Karpas-422 (cell line): ENCODE measurements at regions not wholly inside any gene's neighbourhood (a gene's known extent, or its start where the extent isn't known, plus 50 kb on each side); places are given as distances from the start of the nearest gene placed in this dataset.

ENCODE experiments used
- DNase-seq: peaks from one replicate; pipeline ENCODE4 v3.0.0-alpha.2; 2015
- H2AFZ ChIP-seq: fragments of 200-600 bp; sonication (generic); 2 replicates; pipeline ENCODE4 v1.6.1; 2014; ENCODE audit warnings: antibody characterized with exemption, low read length, mixed read lengths
- H3K27ac ChIP-seq: fragments of 200-600 bp; sonication (generic); 2 replicates; pipeline ENCODE4 v1.5.1; 2014; ENCODE audit warnings: mild to moderate bottlenecking, low read length, moderate library complexity
- H3K27me3 ChIP-seq: fragments of 200-600 bp; sonication (generic); 2 replicates; pipeline ENCODE4 v1.6.1; 2014; ENCODE audit warnings: low read length, mixed read lengths
- H3K36me3 ChIP-seq: fragments of 200-600 bp; sonication (generic); 2 replicates; pipeline ENCODE4 v1.6.1; 2014; ENCODE audit warnings: low read length, mixed read lengths; ENCODE audit not compliant: insufficient read depth
- H3K4me1 ChIP-seq: fragments of 200-600 bp; sonication (generic); 2 replicates; pipeline ENCODE4 v1.6.1; 2014; ENCODE audit warnings: mild to moderate bottlenecking, low read length, mixed read lengths
- H3K4me2 ChIP-seq: fragments of 200-600 bp; sonication (generic); 2 replicates; pipeline ENCODE4 v1.6.1; 2014; ENCODE audit warnings: low read length, low read depth, mild to moderate bottlenecking; ENCODE audit not compliant: poor library complexity, severe bottlenecking
- H3K4me3 ChIP-seq: fragments of 200-600 bp; sonication (generic); 2 replicates; pipeline ENCODE4 v1.5.1; 2014; ENCODE audit warnings: mild to moderate bottlenecking, antibody characterized with exemption, low read length, mixed read lengths
- H3K79me2 ChIP-seq: fragments of 200-600 bp; sonication (generic); 2 replicates; pipeline ENCODE4 v1.6.1; 2014; ENCODE audit warnings: mild to moderate bottlenecking, low read length, mixed read lengths
- H3K9ac ChIP-seq: fragments of 200-600 bp; sonication (generic); 2 replicates; pipeline ENCODE4 v1.6.0; 2014; ENCODE audit warnings: low read length
- H3K9me2 ChIP-seq: fragments of 200-600 bp; sonication (generic), shearing (Covaris generic); replicated peaks from 2 replicates; pipeline ENCODE4 v1.6.0; 2014; ENCODE audit warnings: mild to moderate bottlenecking, low read length, moderate library complexity; ENCODE audit not compliant: insufficient read depth
- H3K9me3 ChIP-seq: fragments of 300-700, 200-600 bp; sonication (generic); 2 replicates; pipeline ENCODE4 v1.6.1; 2014; ENCODE audit warnings: low read length, mixed read lengths
- H4K20me1 ChIP-seq: fragments of 200-600 bp; sonication (generic); 2 replicates; pipeline ENCODE4 v1.6.1; 2014; ENCODE audit warnings: mild to moderate bottlenecking, antibody characterized with exemption, low read length, low read depth; ENCODE audit not compliant: insufficient read depth

GRCh38 chr1:93770640-93771039 is 89.0 kb upstream of the BCAR3 start:
- no peaks in the 10 kb centered on the region; the same call in 1 of the 2 replicates for H4K20me1 ChIP-seq
- no peak overlapping the region for H3K9ac ChIP-seq
- no peaks in the 10 kb centered on the region for H3K9me3 ChIP-seq
- no peak overlapping the region for H3K4me3 ChIP-seq
- no peak overlapping the region for H3K4me2 ChIP-seq
- peak; percentile 63 for DNase-seq
- H3K9me2 ChIP-seq = no peaks in the 10 kb centered on the region
- H3K27me3 ChIP-seq = no peaks in the 10 kb centered on the region
- no peaks in the 10 kb centered on the region for H3K36me3 ChIP-seq
- H3K27ac ChIP-seq = no peak overlapping the region
- H2AFZ ChIP-seq = no peak overlapping the region
- H3K79me2 ChIP-seq = no peaks in the 10 kb centered on the region
- H3K4me1 ChIP-seq = peaks cover 10% of the 10 kb centered on the region

DNA sequence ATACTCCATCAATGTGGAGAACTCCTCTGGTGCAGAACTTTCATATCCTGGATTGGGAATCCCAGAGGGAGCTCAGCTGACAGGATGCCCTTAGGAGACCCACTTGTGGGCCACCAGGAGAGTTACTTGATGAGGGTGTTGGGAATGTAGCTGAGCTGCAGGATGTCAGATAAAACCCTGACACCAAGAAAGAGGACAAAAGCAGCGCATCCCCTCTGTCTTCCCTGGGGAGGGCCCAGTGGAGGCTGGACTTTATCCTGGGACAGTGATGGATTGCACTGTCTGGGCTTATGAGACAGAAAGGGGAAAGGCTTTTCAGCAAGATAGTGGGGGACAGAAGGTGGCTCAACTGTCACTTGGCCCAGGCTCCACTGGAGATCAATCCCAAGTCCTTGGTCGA is 88.1 kb upstream of the BCAR3 start:
- H3K27me3 ChIP-seq = no peaks in the 10 kb centered on the region
- H3K4me2 ChIP-seq = no peak overlapping the region
- H3K36me3 ChIP-seq = no peaks in the 10 kb centered on the region
- H3K4me3 ChIP-seq = no peak overlapping the region
- no peak for DNase-seq
- no peak overlapping the region for H3K9ac ChIP-seq
- H4K20me1 ChIP-seq = no peaks in the 10 kb centered on the region; the same call in 1 of the 2 replicates
- H3K79me2 ChIP-seq = no peaks in the 10 kb centered on the region
- no peak overlapping the region for H3K27ac ChIP-seq
- H3K4me1 ChIP-seq = peaks cover 10% of the 10 kb centered on the region
- H3K9me2 ChIP-seq = no peaks in the 10 kb centered on the region
- no peak overlapping the region for H2AFZ ChIP-seq
- H3K9me3 ChIP-seq = no peaks in the 10 kb centered on the region

GRCh38 chr1:93768380-93768863 is 86.8 kb upstream of the BCAR3 start:
- Histone ChIP-seq H3K9me3 (no peaks in the 10 kb centered on the region), H3K27ac (no peak overlapping the region), H3K36me3 (no peaks in the 10 kb centered on the region), H3K4me3 (no peak overlapping the region), H3K79me2 (no peaks in the 10 kb centered on the region), H2AFZ (no peak overlapping the region), H3K9me2 (no peaks in the 10 kb centered on the region), H3K4me2 (no peak overlapping the region), H3K27me3 (no peaks in the 10 kb centered on the region), H3K4me1 (peaks cover 10% of the 10 kb centered on the region), H4K20me1 (no peaks in the 10 kb centered on the region; the same call in 1 of the 2 replicates), H3K9ac (no peak overlapping the region)
- DNase-seq = no peak

GRCh38 chr1:93766451-93766850 is 84.8 kb upstream of the BCAR3 start:
- H3K27me3 ChIP-seq = no peaks in the 10 kb centered on the region
- H3K36me3 ChIP-seq = no peaks in the 10 kb centered on the region
- peaks cover 10% of the 10 kb centered on the region for H3K4me1 ChIP-seq
- no peak for DNase-seq
- no peaks in the 10 kb centered on the region for H3K9me3 ChIP-seq
- no peak overlapping the region for H3K27ac ChIP-seq
- no peak overlapping the region for H3K4me2 ChIP-seq
- no peaks in the 10 kb centered on the region for H3K9me2 ChIP-seq
- no peak overlapping the region for H3K9ac ChIP-seq
- H3K79me2 ChIP-seq = no peaks in the 10 kb centered on the region
- no peaks in the 10 kb centered on the region; the same call in 1 of the 2 replicates for H4K20me1 ChIP-seq
- H3K4me3 ChIP-seq = no peak overlapping the region
- H2AFZ ChIP-seq = no peak overlapping the region

GRCh38 chr1:93765099-93765498 is 83.5 kb upstream of the BCAR3 start:
- H3K4me2 ChIP-seq = no peak overlapping the region
- H3K4me1 ChIP-seq = peaks cover 10% of the 10 kb centered on the region
- no peak for DNase-seq
- no peaks in the 10 kb centered on the region for H3K9me3 ChIP-seq
- H3K27ac ChIP-seq = no peak overlapping the region
- no peaks in the 10 kb centered on the region for H3K36me3 ChIP-seq
- no peaks in the 10 kb centered on the region for H3K79me2 ChIP-seq
- H4K20me1 ChIP-seq = no peaks in the 10 kb centered on the region; the same call in 1 of the 2 replicates
- H3K9me2 ChIP-seq = no peaks in the 10 kb centered on the region
- no peak overlapping the region for H2AFZ ChIP-seq
- H3K9ac ChIP-seq = no peak overlapping the region
- no peaks in the 10 kb centered on the region for H3K27me3 ChIP-seq
- H3K4me3 ChIP-seq = no peak overlapping the region

- no peaks in the 10 kb centered on the region for H3K79me2 ChIP-seq
- H3K27me3 ChIP-seq = no peaks in the 10 kb centered on the region
- H3K9me2 ChIP-seq = no peaks in the 10 kb centered on the region
- no peak overlapping the region for H3K9ac ChIP-seq
- H3K4me2 ChIP-seq = no peak overlapping the region
- H3K9me3 ChIP-seq = no peaks in the 10 kb centered on the region
- H4K20me1 ChIP-seq = no peaks in the 10 kb centered on the region; the same call in 1 of the 2 replicates
- no peaks in the 10 kb centered on the region for H3K36me3 ChIP-seq
- no peak overlapping the region for H3K4me3 ChIP-seq
- no peak for DNase-seq
- no peak overlapping the region for H3K27ac ChIP-seq
- H2AFZ ChIP-seq = no peak overlapping the region
- peaks cover 6% of the 10 kb centered on the region for H3K4me1 ChIP-seq
These were observed 82.7 kb upstream of the BCAR3 start for GRCh38 chr1:93764366-93764750.

DNA sequence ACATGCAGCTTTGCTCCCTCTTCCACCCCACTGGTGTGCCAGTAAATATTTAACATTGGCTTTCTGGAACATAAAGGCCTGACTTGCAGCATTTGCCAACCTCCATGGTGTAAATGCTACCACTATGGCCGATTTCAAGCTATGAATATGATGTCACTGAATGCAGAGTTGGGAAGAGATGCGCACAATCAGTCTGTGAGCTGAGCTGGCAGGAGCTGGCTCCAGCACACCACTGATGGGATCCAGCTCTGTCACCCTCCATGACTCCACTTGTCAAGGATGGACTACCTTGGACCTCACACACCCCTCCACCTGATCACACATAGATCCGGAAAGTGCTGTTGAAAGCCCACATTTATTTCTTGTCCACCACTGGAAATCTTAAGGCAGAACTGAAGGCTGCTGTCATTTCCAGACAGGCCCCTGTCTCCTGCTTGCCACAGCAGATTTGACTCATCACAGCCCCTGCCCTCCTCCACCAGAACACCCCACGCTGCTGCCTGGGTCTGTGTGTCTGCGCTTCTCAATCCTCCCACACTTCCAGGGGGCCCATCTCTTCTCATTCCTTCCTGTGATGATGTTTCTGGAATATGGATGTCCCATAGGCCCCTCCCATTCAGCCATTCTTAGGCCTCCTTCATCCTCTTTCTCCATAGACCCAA is 82.2 kb upstream of the BCAR3 start:
- Histone ChIP-seq H2AFZ (no peak overlapping the region), H3K27me3 (no peaks in the 10 kb centered on the region), H3K4me1 (peaks cover under 1% of the 10 kb centered on the region), H3K9me2 (no peaks in the 10 kb centered on the region), H3K9ac (no peak overlapping the region), H3K79me2 (no peaks in the 10 kb centered on the region), H3K27ac (no peak overlapping the region), H3K4me2 (no peak overlapping the region), H3K4me3 (no peak overlapping the region), H3K36me3 (no peaks in the 10 kb centered on the region), H4K20me1 (no peaks in the 10 kb centered on the region; the same call in 1 of the 2 replicates), H3K9me3 (no peaks in the 10 kb centered on the region)
- no peak for DNase-seq

GRCh38 chr1:93758842-93759515 is 77.3 kb upstream of the BCAR3 start:
- H3K27ac ChIP-seq = no peak overlapping the region
- no peaks in the 10 kb centered on the region for H3K36me3 ChIP-seq
- peaks cover 6% of the 10 kb centered on the region; the same call in 1 of the 2 replicates for H4K20me1 ChIP-seq
- H3K4me1 ChIP-seq = no peaks in the 10 kb centered on the region
- H3K9me2 ChIP-seq = no peaks in the 10 kb centered on the region
- no peak overlapping the region for H3K4me2 ChIP-seq
- no peaks in the 10 kb centered on the region for H3K79me2 ChIP-seq
- no peaks in the 10 kb centered on the region for H3K27me3 ChIP-seq
- no peak for DNase-seq
- no peak overlapping the region for H2AFZ ChIP-seq
- H3K4me3 ChIP-seq = no peak overlapping the region
- no peak overlapping the region for H3K9ac ChIP-seq
- no peaks in the 10 kb centered on the region for H3K9me3 ChIP-seq
